Peyer's patch (tissue), 4 donors: ENCODE measurements at regions not wholly inside any gene's neighbourhood (a gene's known extent, or its start where the extent isn't known, plus 50 kb on each side); places are given as distances from the start of the nearest gene placed in this dataset.

ENCODE experiments used
- CTCF ChIP-seq, 6 experiments: fragments of 450-650 bp in 4 of 6; fragments of 200-600 bp in 2 of 6; sonication (generic) in 1 of 6; IDR thresholded peaks; one replicate each; pipeline ENCODE4 v1.5.1; 2017 to 2019; ENCODE audit warnings: antibody characterized with exemption in 6 of 6, mild to moderate bottlenecking in 3 of 6, moderate library complexity in 1 of 6
- POLR2A ChIP-seq, 2 donors: fragments of 450-650 bp; IDR thresholded peaks; one replicate each; pipeline ENCODE4 v1.5.1; 2017; ENCODE audit warnings: antibody characterized with exemption in 2 of 2, mild to moderate bottlenecking in 2 of 2, moderate library complexity in 2 of 2

DNA sequence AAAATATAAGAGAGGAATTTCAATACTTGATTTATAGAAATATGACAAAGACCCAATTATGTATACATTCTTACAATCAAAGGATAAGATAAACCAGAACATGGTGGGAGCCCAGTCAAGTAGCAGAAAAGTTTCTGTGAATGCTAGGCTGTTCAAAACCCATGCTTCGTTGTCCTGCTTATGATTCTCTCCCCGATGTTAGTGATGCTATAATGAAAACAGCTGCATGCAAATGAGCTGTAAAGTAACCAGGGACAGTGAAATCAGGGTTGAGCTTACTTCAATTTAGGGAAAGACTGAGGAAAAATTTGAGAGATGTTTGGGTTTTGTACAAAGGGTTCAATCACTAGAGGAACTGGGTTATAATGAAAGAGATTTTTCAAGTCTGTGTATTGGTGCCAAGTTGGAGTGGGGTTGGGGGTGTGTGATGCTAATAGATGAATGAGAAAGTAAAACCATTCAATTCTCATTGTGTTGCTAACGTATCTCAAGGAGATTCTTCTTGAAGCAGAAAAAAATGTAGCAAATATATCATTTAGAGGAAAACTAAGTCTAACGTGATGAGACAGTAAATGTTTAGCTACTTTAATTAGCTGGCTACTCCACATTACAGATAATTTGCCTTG lies 59.3 kb upstream of the PPP1R2C start:
- no peak for TF ChIP-seq CTCF (IDR thresholded peaks at IDR 0.05)
- no peak for TF ChIP-seq POLR2A (IDR thresholded peaks at IDR 0.05)
